ENCODE measurements at regions not wholly inside any gene's neighbourhood (a gene's known extent, or its start where the extent isn't known, plus 50 kb on each side); places are given as distances from the start of the nearest gene placed in this dataset.

DNA sequence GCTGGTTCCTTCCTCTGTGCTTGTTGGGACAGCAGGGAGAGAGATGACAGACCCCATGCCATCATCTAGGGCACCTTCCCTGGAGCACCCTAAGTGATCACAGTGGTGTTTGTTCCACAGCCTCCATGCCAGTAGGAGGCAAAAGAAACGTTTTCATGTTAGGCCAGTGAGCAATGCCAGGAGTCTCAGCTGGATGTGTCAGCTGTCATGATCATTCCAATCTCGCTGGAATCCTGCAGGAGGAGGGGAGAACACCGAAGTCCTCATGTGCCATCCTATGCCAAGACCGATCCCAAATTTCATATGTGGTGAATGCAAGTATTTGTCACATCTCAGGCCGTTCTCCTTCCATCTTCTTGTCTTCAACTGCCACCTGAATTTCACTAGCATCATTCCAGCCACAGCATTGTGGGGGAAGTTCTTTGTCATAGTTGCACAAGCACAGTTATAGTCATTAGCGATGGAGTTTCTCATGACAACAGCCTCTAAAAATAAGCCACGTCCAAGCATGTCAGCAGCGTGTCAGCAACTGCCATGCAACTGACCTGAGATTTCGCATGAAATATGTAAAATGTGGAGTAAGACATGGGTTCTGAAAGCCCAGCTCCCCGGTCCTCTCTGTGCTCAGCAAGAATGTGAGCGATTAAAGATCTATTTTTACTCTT lies 97.2 kb upstream of the DNAH5 start:
- H3K27me3 ChIP-seq (ENCODE audit: control insufficient read depth, insufficient read depth, low read length), result no peaks in the 10 kb centered on the region
- H3K36me3 ChIP-seq (ENCODE audit: control insufficient read depth, insufficient read depth, low read length), result no peaks in the 10 kb centered on the region
- no peak overlapping the region for H3K9ac ChIP-seq
- H3K4me2 ChIP-seq (ENCODE audit: low read length), result no peak overlapping the region
- no peak overlapping the region for H3K4me3 ChIP-seq (ENCODE audit: low read depth, low read length)
- H3K4me1 ChIP-seq, result no peaks in the 10 kb centered on the region
- H3K27ac ChIP-seq, result no peak overlapping the region
- no peaks in the 10 kb centered on the region for H3K79me2 ChIP-seq
- H3K9me3 ChIP-seq (ENCODE audit: control insufficient read depth, low read length), result no peaks in the 10 kb centered on the region
- TF ChIP-seq CTCF (IDR thresholded peaks at IDR 0.05), result no peak
- no peak overlapping the region for H2AFZ ChIP-seq

DNA sequence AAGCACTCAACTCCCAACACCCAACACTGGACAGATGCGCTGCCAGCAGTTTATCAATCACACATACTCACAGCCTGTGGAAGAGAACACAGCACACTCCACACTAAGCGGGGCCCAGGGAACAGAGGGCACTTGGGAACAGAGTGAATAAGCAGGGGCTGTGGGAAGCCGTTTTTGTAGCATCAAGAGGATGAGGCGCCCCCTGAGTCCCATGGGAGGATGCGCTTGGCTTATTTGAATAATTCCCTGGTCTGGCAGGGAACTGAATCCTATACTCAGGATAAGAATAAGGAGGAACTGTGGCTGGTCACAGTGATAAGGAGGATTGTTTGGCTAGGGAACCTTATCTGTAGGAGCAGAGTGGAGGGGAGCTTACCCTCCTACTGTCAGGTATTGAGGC lies 96.1 kb upstream of the DNAH5 start:
- peaks cover 2% of the 10 kb centered on the region for H3K4me1 ChIP-seq
- no peak for TF ChIP-seq CTCF (IDR thresholded peaks at IDR 0.05)
- H3K36me3 ChIP-seq (ENCODE audit: control insufficient read depth, insufficient read depth, low read length), result no peaks in the 10 kb centered on the region
- no peak overlapping the region for H3K27ac ChIP-seq
- H3K4me3 ChIP-seq (ENCODE audit: low read depth, low read length), result no peak overlapping the region
- no peaks in the 10 kb centered on the region for H3K79me2 ChIP-seq
- no peak overlapping the region for H3K4me2 ChIP-seq (ENCODE audit: low read length)
- no peak overlapping the region for H3K9ac ChIP-seq
- H2AFZ ChIP-seq, result no peak overlapping the region
- H3K27me3 ChIP-seq (ENCODE audit: control insufficient read depth, insufficient read depth, low read length), result no peaks in the 10 kb centered on the region
- no peaks in the 10 kb centered on the region for H3K9me3 ChIP-seq (ENCODE audit: control insufficient read depth, low read length)

DNA sequence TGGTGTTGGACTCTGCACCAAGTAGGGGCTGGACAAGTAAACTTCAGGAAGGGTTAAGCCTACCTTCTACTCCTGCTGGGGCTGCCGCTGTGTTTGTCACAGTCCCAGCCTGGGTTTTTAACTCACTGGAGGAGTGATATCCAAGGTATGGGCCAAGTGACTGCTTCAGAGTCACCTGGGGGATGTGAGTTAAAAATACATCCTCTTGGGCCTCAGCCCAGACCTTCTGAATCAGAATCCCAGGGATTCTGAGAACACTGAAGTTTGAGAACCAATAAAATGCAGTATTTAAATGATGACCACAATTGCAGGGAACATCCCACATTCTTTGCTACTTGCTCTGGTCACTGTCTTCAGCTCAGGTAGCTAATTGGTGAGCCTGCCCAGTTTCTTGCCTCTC lies 95.1 kb upstream of the DNAH5 start:
- H3K36me3 ChIP-seq (ENCODE audit: control insufficient read depth, insufficient read depth, low read length), result no peaks in the 10 kb centered on the region

DNA sequence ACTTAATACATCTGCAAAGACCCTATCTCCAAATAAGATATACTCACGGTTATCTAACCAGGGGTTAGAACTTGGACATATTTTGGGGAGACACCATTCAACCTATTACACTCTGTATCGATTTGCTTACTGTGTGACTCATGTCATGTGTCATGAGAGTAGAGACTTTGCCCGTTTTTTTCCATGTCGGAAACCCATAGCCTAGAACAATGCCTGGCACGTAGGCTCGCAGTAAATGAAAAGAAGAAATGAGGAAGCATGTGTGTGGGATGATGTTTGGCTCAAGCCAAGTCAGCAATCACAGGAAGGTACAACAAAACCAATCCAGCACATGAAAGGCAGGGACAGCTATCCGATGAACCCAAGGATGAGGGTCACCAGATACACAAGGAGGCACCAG lies 94.6 kb upstream of the DNAH5 start:
- Histone ChIP-seq H3K4me1 (peaks cover 4% of the 10 kb centered on the region), H3K4me3 (ENCODE audit: low read depth, low read length) (no peak overlapping the region), H3K36me3 (ENCODE audit: control insufficient read depth, insufficient read depth, low read length) (no peaks in the 10 kb centered on the region), H2AFZ (no peak overlapping the region), H3K4me2 (ENCODE audit: low read length) (no peak overlapping the region), H3K27ac (no peak overlapping the region), H3K9me3 (ENCODE audit: control insufficient read depth, low read length) (no peaks in the 10 kb centered on the region), H3K27me3 (ENCODE audit: control insufficient read depth, insufficient read depth, low read length) (no peaks in the 10 kb centered on the region), H3K79me2 (no peaks in the 10 kb centered on the region), H3K9ac (no peak overlapping the region)
- TF ChIP-seq CTCF (IDR thresholded peaks at IDR 0.05), result no peak

More for the DNA sequence above, 95.1 kb upstream of the DNAH5 start:
- no peak overlapping the region for H3K4me2 ChIP-seq (ENCODE audit: low read length)
- H3K4me1 ChIP-seq, result peaks cover 4% of the 10 kb centered on the region
- no peaks in the 10 kb centered on the region for H3K27me3 ChIP-seq (ENCODE audit: control insufficient read depth, insufficient read depth, low read length)
- no peak overlapping the region for H3K4me3 ChIP-seq (ENCODE audit: low read depth, low read length)
- no peak overlapping the region for H2AFZ ChIP-seq
- H3K79me2 ChIP-seq, result no peaks in the 10 kb centered on the region
- H3K9ac ChIP-seq, result no peak overlapping the region
- TF ChIP-seq CTCF (IDR thresholded peaks at IDR 0.05), result no peak
- no peaks in the 10 kb centered on the region for H3K9me3 ChIP-seq (ENCODE audit: control insufficient read depth, low read length)
- H3K27ac ChIP-seq, result no peak overlapping the region

- no peak overlapping the region for H3K4me3 ChIP-seq (ENCODE audit: low read depth, low read length)
- no peaks in the 10 kb centered on the region for H3K79me2 ChIP-seq
- H3K36me3 ChIP-seq (ENCODE audit: control insufficient read depth, insufficient read depth, low read length), result no peaks in the 10 kb centered on the region
- H3K4me1 ChIP-seq, result peaks cover 4% of the 10 kb centered on the region
- no peaks in the 10 kb centered on the region for H3K27me3 ChIP-seq (ENCODE audit: control insufficient read depth, insufficient read depth, low read length)
- no peak overlapping the region for H3K27ac ChIP-seq
- no peaks in the 10 kb centered on the region for H3K9me3 ChIP-seq (ENCODE audit: control insufficient read depth, low read length)
- H2AFZ ChIP-seq, result no peak overlapping the region
- no peak overlapping the region for H3K4me2 ChIP-seq (ENCODE audit: low read length)
- TF ChIP-seq CTCF (IDR thresholded peaks at IDR 0.05), result no peak
- no peak overlapping the region for H3K9ac ChIP-seq
Measured at GRCh38 chr5:14038341-14038959, 94.0 kb upstream of the DNAH5 start.
